MM.1S (cell line): ENCODE measurements at regions not wholly inside any gene's neighbourhood (a gene's known extent, or its start where the extent isn't known, plus 50 kb on each side); places are given as distances from the start of the nearest gene placed in this dataset.

Source experiments
- EZH2 ChIP-seq: fragments of 300-600 bp; sonication (generic); optimal IDR thresholded peaks from 2 replicates; pipeline ENCODE3; 2017; ENCODE audit warnings: low read depth, mild to moderate bottlenecking, antibody characterized with exemption, low read length, mixed read lengths
- TF ChIP-seq, protein P1 (sequence below): fragments of 300-600 bp; sonication (generic); IDR thresholded peaks from 2 replicates; pipeline ENCODE4 v1.5.1; 2016; ENCODE audit warnings: antibody characterized with exemption, low read length, mixed read lengths

DNA sequence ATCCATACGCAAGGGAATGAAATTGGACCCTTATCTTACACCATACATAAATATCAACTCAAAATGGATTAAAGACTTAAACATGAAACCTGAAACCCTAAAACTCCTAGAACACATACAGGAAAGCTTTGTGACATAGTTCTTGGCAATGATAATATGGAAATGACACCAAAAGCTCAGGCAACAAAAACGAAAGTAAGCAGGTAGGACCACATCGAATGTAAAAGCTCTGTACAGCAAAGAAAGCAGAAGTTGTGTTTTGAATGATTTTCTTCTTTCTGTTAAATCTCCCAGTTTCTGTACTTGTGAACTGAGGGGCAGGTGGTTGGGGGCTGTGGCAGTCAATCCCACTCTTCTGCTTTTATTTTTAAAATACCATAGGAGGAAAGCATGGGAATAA lies 368.4 kb upstream of the PODXL start:
- TF ChIP-seq, protein P1, sequence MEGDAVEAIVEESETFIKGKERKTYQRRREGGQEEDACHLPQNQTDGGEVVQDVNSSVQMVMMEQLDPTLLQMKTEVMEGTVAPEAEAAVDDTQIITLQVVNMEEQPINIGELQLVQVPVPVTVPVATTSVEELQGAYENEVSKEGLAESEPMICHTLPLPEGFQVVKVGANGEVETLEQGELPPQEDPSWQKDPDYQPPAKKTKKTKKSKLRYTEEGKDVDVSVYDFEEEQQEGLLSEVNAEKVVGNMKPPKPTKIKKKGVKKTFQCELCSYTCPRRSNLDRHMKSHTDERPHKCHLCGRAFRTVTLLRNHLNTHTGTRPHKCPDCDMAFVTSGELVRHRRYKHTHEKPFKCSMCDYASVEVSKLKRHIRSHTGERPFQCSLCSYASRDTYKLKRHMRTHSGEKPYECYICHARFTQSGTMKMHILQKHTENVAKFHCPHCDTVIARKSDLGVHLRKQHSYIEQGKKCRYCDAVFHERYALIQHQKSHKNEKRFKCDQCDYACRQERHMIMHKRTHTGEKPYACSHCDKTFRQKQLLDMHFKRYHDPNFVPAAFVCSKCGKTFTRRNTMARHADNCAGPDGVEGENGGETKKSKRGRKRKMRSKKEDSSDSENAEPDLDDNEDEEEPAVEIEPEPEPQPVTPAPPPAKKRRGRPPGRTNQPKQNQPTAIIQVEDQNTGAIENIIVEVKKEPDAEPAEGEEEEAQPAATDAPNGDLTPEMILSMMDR = no peak
- no peak for TF ChIP-seq EZH2
